DND-41 (cell line): ENCODE measurements at regions not wholly inside any gene's neighbourhood (a gene's known extent, or its start where the extent isn't known, plus 50 kb on each side); places are given as distances from the start of the nearest gene placed in this dataset.

Experiments used
- ATAC-seq: fragments of 200-7000 bp; cut with Tn5 transposase; 3 replicates; pipeline ENCODE4 v1.9.1; 2021; ENCODE audit warnings: low read depth; ENCODE audit not compliant: insufficient read depth
- DNase-seq: peaks from one replicate; pipeline ENCODE4 v3.0.0-alpha.2; 2020
- H2AFZ ChIP-seq: 2 replicates; pipeline ENCODE4 v1.6.0; 2012; ENCODE audit warnings: low read depth, low read length
- H3K27ac ChIP-seq: 2 replicates; pipeline ENCODE4 v1.5.1; 2012; ENCODE audit warnings: low read length, inconsistent platforms
- H3K27me3 ChIP-seq: fragments of 200-600 bp; sonication (generic); 2 replicates; pipeline ENCODE4 v1.6.0; 2012; ENCODE audit warnings: low read length, mild to moderate bottlenecking, inconsistent platforms; ENCODE audit not compliant: insufficient read depth, poor library complexity
- H3K36me3 ChIP-seq: 2 replicates; pipeline ENCODE4 v1.5.1; 2012; ENCODE audit warnings: low read length, inconsistent platforms; ENCODE audit not compliant: insufficient read depth
- H3K4me1 ChIP-seq: 2 replicates; pipeline ENCODE4 v1.5.1; 2012; ENCODE audit warnings: mild to moderate bottlenecking, low read length; ENCODE audit not compliant: insufficient read depth
- H3K4me2 ChIP-seq: 2 replicates; pipeline ENCODE4 v1.6.0; 2012; ENCODE audit warnings: mild to moderate bottlenecking, moderate library complexity, low read length, inconsistent platforms; ENCODE audit not compliant: insufficient read depth
- H3K4me3 ChIP-seq, 2 experiments: fragments of 200-600 bp in 1 of 2; shearing (Covaris generic) in 1 of 2; 2 replicates each; pipeline ENCODE4 v1.5.1; 2012 to 2016; ENCODE audit warnings: inconsistent platforms in 2 of 2, low read length in 2 of 2, mild to moderate bottlenecking in 2 of 2, low read depth in 1 of 2, moderate library complexity in 1 of 2
- H3K79me2 ChIP-seq: 2 replicates; pipeline ENCODE4 v1.6.0; 2012; ENCODE audit warnings: low read length, inconsistent platforms; ENCODE audit not compliant: insufficient read depth
- H3K9ac ChIP-seq: 2 replicates; pipeline ENCODE4 v1.6.0; 2012; ENCODE audit warnings: low read depth, mild to moderate bottlenecking, inconsistent platforms, low read length, moderate library complexity
- H3K9me3 ChIP-seq: 2 replicates; pipeline ENCODE4 v1.5.1; 2012; ENCODE audit warnings: low read length, moderate library complexity, mild to moderate bottlenecking, inconsistent platforms; ENCODE audit not compliant: insufficient read depth, severe bottlenecking
- H4K20me1 ChIP-seq: 2 replicates; pipeline ENCODE4 v1.6.0; 2012; ENCODE audit warnings: low read length; ENCODE audit not compliant: insufficient read depth
- EZH2 ChIP-seq: IDR thresholded peaks from 3 replicates; pipeline ENCODE4 v1.6.1; 2012; ENCODE audit warnings: borderline replicate concordance, low read depth, mild to moderate bottlenecking, moderate library complexity, low read length, inconsistent platforms; ENCODE audit not compliant: severe bottlenecking
- TF ChIP-seq, protein P1 (sequence below): IDR thresholded peaks from 2 replicates; pipeline ENCODE4 v1.5.1; 2012; ENCODE audit warnings: borderline replicate concordance, low read length, moderate library complexity, mild to moderate bottlenecking; ENCODE audit not compliant: poor library complexity, severe bottlenecking; ENCODE audit errors: extremely low read depth

DNA sequence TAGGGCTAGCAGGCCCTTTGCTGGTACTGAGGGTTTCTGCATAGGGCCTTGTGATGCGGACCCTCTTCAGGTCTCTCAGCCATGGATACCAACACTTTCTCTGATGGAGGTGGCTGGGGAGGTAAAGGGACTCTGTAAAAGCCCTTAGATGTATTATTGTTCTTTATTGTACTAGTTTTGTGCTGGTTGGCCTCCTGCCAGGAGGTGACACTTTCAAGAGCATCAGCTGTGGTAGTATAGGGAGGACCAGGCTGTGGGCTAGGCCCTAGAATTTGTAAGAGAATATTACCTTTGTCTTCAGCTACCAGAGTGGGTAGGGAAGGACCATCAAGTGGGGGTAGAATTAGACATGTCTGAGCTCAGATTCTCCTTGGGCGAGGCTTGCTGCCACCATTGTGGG is 936.3 kb downstream of the CENPC start:
- peaks cover 4% of the 10 kb centered on the region for H3K9me3 ChIP-seq
- no peaks in the 10 kb centered on the region for H4K20me1 ChIP-seq
- H3K27me3 ChIP-seq = no peaks in the 10 kb centered on the region
- no peak overlapping the region for H3K4me3 ChIP-seq
- no peaks in the 10 kb centered on the region for H3K36me3 ChIP-seq
- H3K9ac ChIP-seq = no peak overlapping the region
- H3K27ac ChIP-seq = no peak overlapping the region; the same call in 1 of the 2 replicates
- 0 out of 3 replicates have a peak, but pooled peaks have one; percentile 9 for ATAC-seq
- H3K4me2 ChIP-seq = no peak overlapping the region
- TF ChIP-seq, protein P1, sequence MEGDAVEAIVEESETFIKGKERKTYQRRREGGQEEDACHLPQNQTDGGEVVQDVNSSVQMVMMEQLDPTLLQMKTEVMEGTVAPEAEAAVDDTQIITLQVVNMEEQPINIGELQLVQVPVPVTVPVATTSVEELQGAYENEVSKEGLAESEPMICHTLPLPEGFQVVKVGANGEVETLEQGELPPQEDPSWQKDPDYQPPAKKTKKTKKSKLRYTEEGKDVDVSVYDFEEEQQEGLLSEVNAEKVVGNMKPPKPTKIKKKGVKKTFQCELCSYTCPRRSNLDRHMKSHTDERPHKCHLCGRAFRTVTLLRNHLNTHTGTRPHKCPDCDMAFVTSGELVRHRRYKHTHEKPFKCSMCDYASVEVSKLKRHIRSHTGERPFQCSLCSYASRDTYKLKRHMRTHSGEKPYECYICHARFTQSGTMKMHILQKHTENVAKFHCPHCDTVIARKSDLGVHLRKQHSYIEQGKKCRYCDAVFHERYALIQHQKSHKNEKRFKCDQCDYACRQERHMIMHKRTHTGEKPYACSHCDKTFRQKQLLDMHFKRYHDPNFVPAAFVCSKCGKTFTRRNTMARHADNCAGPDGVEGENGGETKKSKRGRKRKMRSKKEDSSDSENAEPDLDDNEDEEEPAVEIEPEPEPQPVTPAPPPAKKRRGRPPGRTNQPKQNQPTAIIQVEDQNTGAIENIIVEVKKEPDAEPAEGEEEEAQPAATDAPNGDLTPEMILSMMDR = no peak
- no peak for TF ChIP-seq EZH2
- H2AFZ ChIP-seq = 0 out of 2 replicates have a peak overlapping the region, but pooled peaks have one; percentile 29
- H3K79me2 ChIP-seq = no peaks in the 10 kb centered on the region
- H3K4me1 ChIP-seq = peaks cover 12% of the 10 kb centered on the region
- no peak for DNase-seq

- ATAC-seq = peak; percentile 17; the same call in 2 of the 3 replicates
- H3K79me2 ChIP-seq = no peaks in the 10 kb centered on the region
- H4K20me1 ChIP-seq = no peaks in the 10 kb centered on the region
- no peak overlapping the region for H2AFZ ChIP-seq
- DNase-seq = no peak
- H3K27ac ChIP-seq = no peak overlapping the region
- H3K4me2 ChIP-seq = no peak overlapping the region
- no peaks in the 10 kb centered on the region for H3K27me3 ChIP-seq
- peaks cover 12% of the 10 kb centered on the region for H3K4me1 ChIP-seq
- no peaks in the 10 kb centered on the region for H3K36me3 ChIP-seq
- no peak overlapping the region for H3K9ac ChIP-seq
- no peak overlapping the region for H3K4me3 ChIP-seq
- TF ChIP-seq EZH2 = no peak
- TF ChIP-seq, protein P1 = no peak
- no peaks in the 10 kb centered on the region for H3K9me3 ChIP-seq
Measured at GRCh38 chr4:66606908-66607307, 936.6 kb upstream of the EPHA5 start.

DNA sequence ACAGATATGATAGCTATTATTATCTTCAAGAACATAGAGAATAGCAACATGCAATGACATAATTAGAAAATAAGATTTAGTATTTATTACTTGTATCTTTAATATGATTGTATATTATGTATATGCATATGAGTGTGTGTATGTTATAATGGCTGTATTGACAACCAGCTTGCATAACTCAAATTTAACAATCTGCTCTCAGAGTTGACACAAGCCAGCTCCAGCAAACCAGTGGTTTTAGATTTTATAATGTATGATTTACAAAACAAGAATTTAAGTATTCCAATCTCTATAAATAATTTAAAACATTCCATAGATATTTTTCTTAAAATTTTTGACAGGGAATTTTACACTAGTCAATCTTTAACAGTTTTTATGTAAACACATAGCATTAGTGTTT is 935.9 kb upstream of the EPHA5 start:
- Histone ChIP-seq H2AFZ (no peak overlapping the region), H3K4me3 (no peak overlapping the region), H3K27me3 (no peaks in the 10 kb centered on the region), H3K4me1 (peaks cover 12% of the 10 kb centered on the region), H4K20me1 (no peaks in the 10 kb centered on the region), H3K9ac (no peak overlapping the region), H3K36me3 (no peaks in the 10 kb centered on the region), H3K27ac (no peak overlapping the region), H3K4me2 (no peak overlapping the region), H3K79me2 (no peaks in the 10 kb centered on the region), H3K9me3 (no peaks in the 10 kb centered on the region)
- no peak for ATAC-seq
- TF ChIP-seq EZH2 = no peak
- TF ChIP-seq, protein P1 = no peak
- no peak for DNase-seq

DNA sequence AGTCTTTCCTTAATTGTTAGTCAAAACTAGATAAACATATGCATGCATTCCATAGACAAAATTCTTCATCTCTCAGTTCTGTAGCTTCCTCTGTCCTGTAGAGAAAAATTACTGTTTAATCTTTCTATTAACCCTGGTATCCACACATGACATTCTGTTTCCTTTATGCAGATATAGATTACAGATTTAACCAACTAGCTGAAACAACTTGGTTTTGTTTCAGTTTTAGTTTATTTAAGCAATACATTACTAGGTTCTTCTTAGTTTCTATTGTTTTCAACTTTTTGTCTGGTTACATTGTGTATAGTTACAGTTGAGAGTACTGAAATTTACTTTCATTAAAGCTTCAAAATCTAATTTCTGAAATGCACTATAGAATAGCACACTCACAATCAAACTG is 933.9 kb upstream of the EPHA5 start:
- Histone ChIP-seq H3K27me3 (no peaks in the 10 kb centered on the region), H3K79me2 (no peaks in the 10 kb centered on the region), H3K36me3 (no peaks in the 10 kb centered on the region), H3K9ac (no peak overlapping the region), H3K27ac (no peak overlapping the region), H4K20me1 (no peaks in the 10 kb centered on the region), H3K9me3 (no peaks in the 10 kb centered on the region), H3K4me1 (peaks cover 4% of the 10 kb centered on the region), H3K4me3 (no peak overlapping the region), H2AFZ (0 out of 2 replicates have a peak overlapping the region, but pooled peaks have one; percentile 13), H3K4me2 (no peak overlapping the region)
- no peak for DNase-seq
- no peak for ATAC-seq
- TF ChIP-seq, protein P1 = no peak
